Mesothelial cell of epicardium (in vitro differentiated cells): ENCODE measurements at regions not wholly inside any gene's neighbourhood (a gene's known extent, or its start where the extent isn't known, plus 50 kb on each side); places are given as distances from the start of the nearest gene placed in this dataset.

Source experiments
- DNase-seq, 2 experiments: peaks; one replicate each; pipeline ENCODE4 v3.0.0; 2021; ENCODE audit warnings: low spot score in 2 of 2; ENCODE audit not compliant: unreplicated experiment in 2 of 2
- H3K27ac Mint-ChIP-seq: 2 replicates; pipeline ENCODE4 v1.8.0; 2021; ENCODE audit warnings: mixed read lengths
- H3K27me3 Mint-ChIP-seq: 2 replicates; pipeline ENCODE4 v1.8.0; 2021; ENCODE audit warnings: low read depth, mixed read lengths
- H3K36me3 Mint-ChIP-seq: 2 replicates; pipeline ENCODE4 v1.8.0; 2021; ENCODE audit warnings: mixed read lengths
- H3K4me1 Mint-ChIP-seq: 2 replicates; pipeline ENCODE4 v1.8.0; 2021; ENCODE audit warnings: mixed read lengths
- H3K4me3 Mint-ChIP-seq: 2 replicates; pipeline ENCODE4 v1.8.0; 2021; ENCODE audit warnings: mild to moderate bottlenecking, moderate library complexity, mixed read lengths
- H3K9me3 Mint-ChIP-seq: 2 replicates; pipeline ENCODE4 v1.8.0; 2021; ENCODE audit warnings: mixed read lengths
- CTCF ChIP-seq: fragments of 200-600 bp; sonication (generic); IDR thresholded peaks from one replicate; pipeline ENCODE4 v1.5.0; 2021; ENCODE audit warnings: antibody characterized with exemption; ENCODE audit not compliant: unreplicated experiment

GRCh38 chr6:85945459-85946185, 302.9 kb upstream of the SYNCRIP start:
- Mint-ChIP-seq H3K9me3 (peaks cover 9% of the 10 kb centered on the region), H3K4me1 (peaks cover 7% of the 10 kb centered on the region), H3K36me3 (peaks cover 2% of the 10 kb centered on the region), H3K27me3 (no peaks in the 10 kb centered on the region), H3K27ac (no peak overlapping the region), H3K4me3 (no peak overlapping the region)
- TF ChIP-seq CTCF: no peak
- no peak for DNase-seq

- no peak for TF ChIP-seq CTCF
- Mint-ChIP-seq H3K27me3 (no peaks in the 10 kb centered on the region), H3K36me3 (no peaks in the 10 kb centered on the region), H3K4me3 (no peak overlapping the region), H3K4me1 (peaks cover 7% of the 10 kb centered on the region), H3K9me3 (peaks cover 4% of the 10 kb centered on the region), H3K27ac (no peak overlapping the region)
- DNase-seq: no peak
Measured at GRCh38 chr6:85944776-85945175, 302.1 kb upstream of the SYNCRIP start.

GRCh38 chr6:85942844-85943243, 300.2 kb upstream of the SYNCRIP start:
- H3K9me3 Mint-ChIP-seq: peaks cover 6% of the 10 kb centered on the region
- H3K4me1 Mint-ChIP-seq: peaks cover 7% of the 10 kb centered on the region
- DNase-seq: no peak
- H3K27ac Mint-ChIP-seq: no peak overlapping the region
- no peaks in the 10 kb centered on the region for H3K27me3 Mint-ChIP-seq
- no peak overlapping the region for H3K4me3 Mint-ChIP-seq
- no peak for TF ChIP-seq CTCF
- no peaks in the 10 kb centered on the region for H3K36me3 Mint-ChIP-seq

GRCh38 chr6:85936916-85937315, 294.2 kb upstream of the SYNCRIP start:
- no peak overlapping the region for H3K27ac Mint-ChIP-seq
- no peak for TF ChIP-seq CTCF
- DNase-seq: no peak
- peaks cover 1% of the 10 kb centered on the region for H3K36me3 Mint-ChIP-seq
- H3K9me3 Mint-ChIP-seq: peaks cover 42% of the 10 kb centered on the region
- H3K27me3 Mint-ChIP-seq: no peaks in the 10 kb centered on the region
- H3K4me1 Mint-ChIP-seq: no peaks in the 10 kb centered on the region
- H3K4me3 Mint-ChIP-seq: no peak overlapping the region

GRCh38 chr6:85923013-85923430, 280.3 kb upstream of the SYNCRIP start:
- Mint-ChIP-seq H3K36me3 (no peaks in the 10 kb centered on the region), H3K9me3 (peaks cover 16% of the 10 kb centered on the region), H3K4me1 (no peaks in the 10 kb centered on the region), H3K4me3 (no peak overlapping the region), H3K27ac (no peak overlapping the region), H3K27me3 (no peaks in the 10 kb centered on the region)
- TF ChIP-seq CTCF: peak; percentile 38
- no peak for DNase-seq
